HG02678 (cell line): ENCODE measurements at regions not wholly inside any gene's neighbourhood (a gene's known extent, or its start where the extent isn't known, plus 50 kb on each side); places are given as distances from the start of the nearest gene placed in this dataset.

Experiments
- ATAC-seq: cut with Tn5 transposase; IDR thresholded peaks from one replicate; pipeline ENCODE4 v1.9.1; 2021; ENCODE audit warnings: mild to moderate bottlenecking, moderate library complexity; ENCODE audit not compliant: unreplicated experiment

DNA sequence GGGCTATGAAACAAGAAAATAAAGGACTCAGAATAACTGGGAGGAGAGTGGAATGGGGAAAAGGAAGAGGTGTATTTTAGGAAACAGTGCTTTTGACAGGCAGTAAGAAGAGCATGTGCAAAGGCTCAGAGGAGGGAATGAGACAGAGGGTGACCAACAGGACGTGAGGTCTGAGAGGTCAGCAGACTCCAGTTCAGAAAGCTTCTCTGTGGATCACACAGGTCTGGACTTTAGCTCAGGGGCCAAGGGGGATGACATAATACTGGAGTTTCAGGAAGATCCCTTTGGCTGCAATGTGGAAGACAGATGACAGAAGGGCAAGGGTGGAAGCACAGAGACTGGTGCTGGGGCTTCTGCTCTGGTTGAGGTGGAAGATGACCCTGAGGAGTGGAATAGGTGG is 489.9 kb upstream of the CDH5 start:
- no peak for ATAC-seq

DNA sequence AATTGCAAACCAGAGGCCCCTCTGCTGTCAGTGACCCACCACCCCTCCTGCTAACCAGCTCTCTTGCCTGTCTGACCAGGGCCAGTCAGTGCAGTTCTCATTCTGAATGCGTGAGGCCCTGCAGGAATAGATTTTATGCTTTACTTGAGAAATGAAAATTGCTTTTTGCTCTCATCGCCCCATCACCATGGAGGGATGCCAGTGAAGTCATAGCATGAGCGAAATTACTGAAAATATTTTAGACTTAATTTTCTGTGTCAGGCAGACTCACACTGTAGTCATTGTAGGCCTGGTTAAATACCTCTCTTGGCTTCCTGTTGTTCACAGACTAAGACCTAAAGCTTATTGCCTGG is 490.5 kb upstream of the CDH5 start:
- ATAC-seq: no peak

GRCh38 chr16:65875381-65876055 is 491.0 kb upstream of the CDH5 start:
- ATAC-seq: no peak

- ATAC-seq: no peak
Observed at GRCh38 chr16:65869261-65869660, 497.2 kb upstream of the CDH5 start.

DNA sequence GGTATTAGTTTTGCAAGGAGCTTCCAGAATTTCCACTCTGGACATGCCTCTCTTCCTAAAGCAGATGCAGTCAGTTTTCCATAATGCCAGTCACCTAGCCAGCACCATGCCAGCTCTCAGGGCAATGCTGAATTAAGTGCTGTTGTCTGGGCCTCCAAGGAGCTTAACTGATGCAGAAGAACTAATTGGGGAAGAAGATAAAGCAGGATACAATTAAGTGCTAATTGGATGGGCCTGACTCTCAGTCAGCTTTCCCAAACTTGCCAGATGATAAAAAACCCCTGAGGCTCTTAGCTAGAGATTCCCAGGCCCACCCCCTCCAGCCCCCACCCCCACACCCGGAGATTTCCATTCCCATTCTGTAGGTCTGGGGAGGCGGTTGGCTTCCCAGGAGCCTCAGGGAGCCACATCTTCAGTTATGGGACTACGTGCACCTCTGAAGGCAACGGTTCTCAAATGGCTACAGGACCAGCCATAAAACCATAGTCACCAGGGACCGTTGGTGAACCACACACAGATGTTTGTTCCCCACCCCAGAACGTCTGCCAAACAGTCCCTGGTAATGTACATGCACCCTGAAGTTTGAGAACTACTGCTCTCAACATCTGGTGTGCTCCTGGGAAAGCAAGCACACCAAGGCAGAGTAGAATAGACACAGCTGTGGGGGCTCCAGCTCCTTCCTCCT is 499.1 kb upstream of the CDH5 start:
- no peak for ATAC-seq

DNA sequence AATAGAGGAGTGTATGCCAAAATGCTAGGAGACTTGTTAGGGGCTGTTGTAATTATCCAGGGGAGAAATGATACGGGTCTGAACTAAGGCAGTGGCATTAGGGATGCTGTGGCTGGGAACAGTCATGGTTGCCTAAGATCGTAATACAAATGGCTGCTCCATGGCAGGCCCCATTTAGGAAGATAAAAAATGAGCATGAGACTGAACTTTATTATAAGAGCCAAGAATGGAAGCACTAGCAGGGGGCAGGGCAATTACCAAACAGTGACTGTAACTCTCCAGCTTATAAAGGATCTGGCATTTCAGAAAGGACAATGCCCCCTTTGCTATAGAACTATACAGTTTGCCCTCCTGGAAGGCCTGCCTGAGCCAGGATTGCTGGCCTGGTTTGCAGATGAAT is 503.3 kb upstream of the CDH5 start:
- no peak for ATAC-seq

- ATAC-seq: no peak
Observed at GRCh38 chr16:65861131-65861731, 505.3 kb upstream of the CDH5 start.

DNA sequence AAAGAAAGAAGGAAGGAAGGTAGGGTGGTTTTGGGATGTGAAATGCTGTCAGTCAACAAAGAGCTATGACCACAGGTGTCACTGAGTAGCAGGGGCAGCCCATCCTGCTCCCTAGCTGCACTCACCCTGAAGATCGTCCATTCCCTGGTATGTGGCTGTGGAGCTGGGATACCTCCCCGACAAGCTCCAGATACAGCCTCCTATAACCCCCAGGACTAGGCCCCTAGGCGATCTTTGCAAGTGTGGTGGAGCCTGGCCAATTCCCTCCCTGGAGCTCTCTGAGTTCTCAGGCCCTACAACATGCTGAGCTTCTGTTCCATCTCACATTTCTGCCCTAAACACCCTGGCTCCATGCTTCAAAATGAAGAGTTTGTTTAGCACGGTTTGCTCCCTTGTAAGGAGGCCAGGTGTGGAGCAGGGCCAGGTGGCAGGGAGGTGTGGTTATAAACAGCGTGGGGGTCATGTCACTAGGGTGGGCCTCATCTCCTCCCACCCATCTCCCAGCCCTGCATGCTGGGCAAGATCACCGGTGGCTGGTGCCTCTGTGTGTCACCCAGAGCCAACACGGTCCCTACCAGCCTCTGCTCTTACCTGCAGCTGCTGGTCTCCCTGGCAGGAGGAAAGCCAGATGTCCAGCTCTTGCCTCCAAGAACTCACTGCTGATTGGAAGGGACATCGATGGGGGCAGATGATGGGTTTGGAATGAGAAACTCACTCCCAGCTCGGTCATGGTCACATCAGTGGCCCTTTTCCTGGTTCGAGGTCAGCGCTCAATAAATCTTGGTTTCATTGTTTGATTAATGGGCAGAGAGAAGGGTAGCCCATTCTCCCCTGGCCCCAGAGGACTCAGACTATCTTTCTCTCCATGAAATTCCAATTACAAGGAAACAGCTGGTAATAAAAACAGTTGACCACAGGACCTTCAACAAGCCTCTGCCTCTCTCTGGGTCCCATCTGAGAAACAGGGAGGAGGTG is 511.0 kb upstream of the CDH5 start:
- ATAC-seq: no peak

DNA sequence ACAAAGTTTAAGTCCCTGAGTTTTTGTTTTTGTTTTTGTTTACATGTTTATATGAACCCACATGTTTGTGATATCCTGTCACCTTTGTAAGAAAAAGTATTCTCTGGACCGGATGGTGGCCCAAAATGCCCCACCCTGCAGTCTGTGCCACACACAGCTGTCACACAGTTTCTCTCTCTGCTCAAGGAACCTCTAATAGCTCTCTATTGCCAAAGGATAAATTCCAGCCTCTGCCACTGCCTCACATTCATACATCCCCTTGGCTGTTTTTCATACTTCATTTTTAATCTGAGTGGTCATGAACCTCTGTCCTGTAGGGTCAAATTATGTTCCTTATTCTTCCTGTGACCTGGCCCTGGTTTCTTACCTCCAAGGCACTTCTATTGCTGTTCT is 520.3 kb upstream of the CDH5 start:
- no peak for ATAC-seq

DNA sequence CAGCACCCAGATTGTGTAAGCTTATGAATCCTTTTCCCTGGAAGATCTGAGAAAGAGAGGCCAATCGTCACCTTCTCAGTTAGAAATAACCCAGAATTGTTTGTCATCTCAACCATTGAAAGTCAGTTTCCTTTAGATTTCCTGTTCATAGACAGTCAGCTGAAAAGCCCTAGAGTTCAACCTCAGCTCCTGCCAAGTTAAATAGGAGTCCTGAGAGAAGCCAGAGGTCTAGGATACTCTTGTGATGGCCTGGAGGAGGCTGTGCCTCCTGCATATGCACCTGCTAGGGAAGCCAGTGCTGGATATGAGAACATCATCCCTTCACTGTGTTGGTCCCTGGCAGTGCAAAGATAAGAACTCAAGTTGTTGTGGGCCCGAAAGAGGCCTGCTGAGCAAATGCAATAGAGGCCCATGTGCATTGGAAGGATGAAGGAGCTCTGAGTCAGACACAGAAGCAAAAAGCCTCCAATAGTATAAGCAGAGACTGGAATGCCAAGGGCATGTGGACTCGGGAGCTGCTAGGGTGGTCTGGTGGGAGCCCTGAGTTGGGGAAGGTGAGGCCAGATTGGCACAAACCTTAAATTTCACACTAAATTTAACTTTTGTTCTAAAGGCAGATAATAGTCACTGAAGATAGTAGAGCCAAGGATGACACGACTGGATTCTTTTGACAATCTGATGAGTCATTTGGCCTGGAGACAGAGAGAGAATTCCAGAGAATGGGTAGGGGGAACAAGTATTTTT is 520.9 kb upstream of the CDH5 start:
- no peak for ATAC-seq

DNA sequence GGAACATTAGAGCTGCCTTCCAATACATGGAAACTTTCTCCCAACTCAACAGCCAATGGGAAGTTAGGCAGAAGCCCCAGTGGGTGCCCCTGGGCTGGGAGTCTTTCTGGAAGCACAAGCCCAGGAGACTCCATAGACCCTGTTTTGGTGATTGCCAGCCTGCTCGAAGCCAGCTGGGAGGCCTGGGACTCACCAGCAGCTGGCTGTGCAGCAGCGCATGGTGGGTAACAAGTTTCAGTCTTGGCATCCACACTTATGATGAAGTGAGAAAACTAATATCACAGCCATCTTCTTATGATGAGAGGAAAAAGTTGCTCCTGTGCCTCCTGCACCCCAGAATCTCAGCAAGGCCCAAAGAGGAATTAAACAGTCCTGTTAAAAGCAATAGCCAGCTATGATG is 522.5 kb upstream of the CDH5 start:
- ATAC-seq: no peak

DNA sequence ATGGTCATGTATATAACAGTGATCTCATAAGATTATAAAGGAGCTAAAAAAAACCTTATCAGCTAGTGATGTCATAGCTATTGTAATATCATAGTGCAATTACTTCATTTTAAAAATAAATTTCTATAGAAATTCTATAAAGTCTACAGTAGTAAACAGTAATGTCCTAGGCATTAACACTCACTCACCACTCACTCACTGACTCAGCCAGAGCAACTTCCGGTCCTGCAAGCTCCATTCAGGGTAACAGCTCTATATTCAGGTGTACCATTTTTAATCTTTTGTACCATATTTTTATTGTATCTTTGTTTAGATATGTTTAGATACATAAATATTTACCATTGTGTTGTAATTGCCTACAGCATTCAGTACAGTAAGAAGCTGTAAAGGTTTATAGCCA is 524.4 kb upstream of the CDH5 start:
- ATAC-seq: no peak

- no peak for ATAC-seq
Observed at GRCh38 chr16:65838001-65838400, 528.5 kb upstream of the CDH5 start.

GRCh38 chr16:65837464-65837863 is 529.0 kb upstream of the CDH5 start:
- ATAC-seq: no peak

DNA sequence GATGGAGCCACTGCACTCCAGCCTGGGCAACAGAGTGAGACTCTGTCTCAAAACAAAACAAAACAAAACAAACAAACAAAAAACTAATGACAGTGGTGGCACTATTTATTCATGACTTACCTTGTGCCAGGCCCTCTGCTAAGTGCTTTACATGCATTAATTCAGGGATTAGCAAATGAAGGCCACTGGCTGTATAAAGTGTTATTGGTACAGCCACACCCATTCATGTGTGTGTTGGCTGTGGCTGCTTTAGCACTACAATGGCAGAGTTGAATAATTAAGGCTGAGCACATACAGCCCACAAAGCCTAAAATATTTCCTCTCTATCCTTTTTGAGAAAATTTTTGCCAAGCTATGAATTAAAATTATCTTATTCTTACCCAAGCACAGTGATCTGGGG is 531.8 kb upstream of the CDH5 start:
- no peak for ATAC-seq

DNA sequence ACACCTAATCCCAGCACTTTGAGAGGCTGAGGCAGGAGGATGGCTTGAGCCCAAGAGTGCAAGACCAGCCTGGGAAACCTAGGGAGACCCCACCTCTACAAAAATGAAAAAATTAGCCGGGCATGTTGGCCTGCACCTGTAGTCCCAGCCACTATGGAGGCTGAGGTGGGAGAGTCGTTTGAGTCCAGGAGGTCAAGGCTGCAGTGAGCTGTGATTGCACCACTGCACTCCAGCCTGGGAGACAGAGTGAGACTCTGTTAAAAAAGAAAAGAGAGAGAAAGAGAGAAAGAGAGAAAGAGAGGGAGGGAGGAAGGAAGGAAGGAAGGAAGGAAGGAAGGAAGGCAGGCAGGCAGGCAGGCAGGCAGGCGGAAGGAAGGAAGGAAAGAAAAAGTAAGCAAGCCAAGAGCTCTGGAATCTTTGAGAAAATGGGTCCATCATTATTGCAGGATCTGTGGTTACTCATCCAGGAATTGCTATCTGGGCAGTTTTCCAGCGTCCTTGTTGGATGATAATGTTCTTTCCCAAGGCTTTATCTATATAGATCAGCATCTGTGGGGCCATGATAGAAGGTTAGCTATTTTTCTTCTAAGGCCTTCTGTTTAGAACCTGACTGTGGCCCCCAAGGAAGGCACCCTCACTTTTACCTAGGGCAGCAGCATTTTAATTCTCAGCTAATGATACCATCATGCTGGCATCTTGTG is 533.2 kb upstream of the CDH5 start:
- no peak for ATAC-seq

GRCh38 chr16:65832679-65833078 is 533.8 kb upstream of the CDH5 start:
- ATAC-seq: no peak

GRCh38 chr16:65831903-65832666 is 534.4 kb upstream of the CDH5 start:
- ATAC-seq: no peak

GRCh38 chr16:65829076-65829475 is 537.4 kb upstream of the CDH5 start:
- ATAC-seq: no peak
